ENCODE measurements at regions not wholly inside any gene's neighbourhood (a gene's known extent, or its start where the extent isn't known, plus 50 kb on each side); places are given as distances from the start of the nearest gene placed in this dataset.

- TF ChIP-seq POLR2A (IDR thresholded peaks at IDR 0.05; ENCODE audit: low read length) (no peak), GATA1 (IDR thresholded peaks at IDR 0.05; ENCODE audit: low read depth, low read length) (no peak)
Observed at GRCh38 chr19:32219881-32220472, 125.4 kb upstream of the ZNF507 start.
